OCI-LY7 (cell line): ENCODE measurements at regions not wholly inside any gene's neighbourhood (a gene's known extent, or its start where the extent isn't known, plus 50 kb on each side); places are given as distances from the start of the nearest gene placed in this dataset.

ENCODE experiments used
- BruUV-seq: library from RNA; stranded (reverse); fragments of 400-500 nt; replicated peaks from 2 replicates; lab custom pipeline; 2021; lab: Mats Ljungman, UMichigan
- CTCF ChIA-PET: fragments of 300-600 bp; sonication (Branson Sonifier 250); formaldehyde crosslinking; loops from one replicate; lab custom pipeline; 2022; ENCODE audit warnings: antibody characterized with exemption; ENCODE audit not compliant: unreplicated experiment; lab: Charles Lee
- POLR2A ChIA-PET: fragments of 300-600 bp; sonication (Branson Sonifier 250); formaldehyde crosslinking; loops from one replicate; lab custom pipeline; 2022; ENCODE audit warnings: antibody characterized with exemption; lab: Charles Lee
- DNase-seq: peaks from one replicate; pipeline ENCODE4 v3.0.0-alpha.2; 2015; ENCODE audit warnings: low spot score
- H2AFZ ChIP-seq: fragments of 200-600 bp; sonication (generic), shearing (Covaris generic); 2 replicates; pipeline ENCODE4 v1.6.1; 2014; ENCODE audit warnings: mild to moderate bottlenecking, antibody characterized with exemption, low read length, moderate library complexity
- H3K27ac ChIP-seq: fragments of 200-600 bp; sonication (generic); 2 replicates; pipeline ENCODE4 v1.5.1; 2014; ENCODE audit warnings: mixed run types, low read depth, mild to moderate bottlenecking, moderate library complexity, low read length, inconsistent platforms; ENCODE audit not compliant: poor library complexity, severe bottlenecking
- H3K36me3 ChIP-seq: fragments of 200-600 bp; sonication (generic); 2 replicates; pipeline ENCODE4 v1.6.1; 2014; ENCODE audit warnings: mild to moderate bottlenecking, antibody characterized with exemption, low read length, moderate library complexity, mixed read lengths; ENCODE audit not compliant: insufficient read depth
- H3K4me1 ChIP-seq: fragments of 200-600 bp; sonication (generic); 2 replicates; pipeline ENCODE4 v1.5.1; 2014; ENCODE audit warnings: mild to moderate bottlenecking, low read length; ENCODE audit not compliant: insufficient read depth, poor library complexity, severe bottlenecking
- H3K4me2 ChIP-seq: fragments of 200-600 bp; sonication (generic); 2 replicates; pipeline ENCODE4 v1.6.1; 2014; ENCODE audit warnings: mild to moderate bottlenecking, low read length
- H3K4me3 ChIP-seq: fragments of 200-600 bp; sonication (generic); 2 replicates; pipeline ENCODE4 v1.5.1; 2014; ENCODE audit warnings: mild to moderate bottlenecking, low read depth, low read length; ENCODE audit not compliant: poor library complexity, severe bottlenecking
- H3K79me2 ChIP-seq: fragments of 200-600 bp; sonication (generic); 2 replicates; pipeline ENCODE4 v1.6.1; 2016; ENCODE audit warnings: low read depth, mild to moderate bottlenecking, low read length, moderate library complexity, mixed read lengths; ENCODE audit not compliant: insufficient read depth
- H3K9me2 ChIP-seq: fragments of 200-600 bp; sonication (generic); 2 replicates; pipeline ENCODE4 v1.6.1; 2016; ENCODE audit warnings: mild to moderate bottlenecking, low read length, mixed read lengths; ENCODE audit not compliant: insufficient read depth
- H3K9me3 ChIP-seq: fragments of 200-600 bp; sonication (generic); 2 replicates; pipeline ENCODE4 v1.6.1; 2014; ENCODE audit warnings: mild to moderate bottlenecking, mixed run types, low read length, mixed read lengths
- H4K20me1 ChIP-seq: fragments of 200-600 bp; sonication (generic); 2 replicates; pipeline ENCODE4 v1.6.1; 2014; ENCODE audit warnings: mild to moderate bottlenecking, antibody characterized with exemption, low read length, moderate library complexity, mixed read lengths; ENCODE audit not compliant: insufficient read depth
- EZH2phosphoT487 ChIP-seq: fragments of 200-600 bp; sonication (generic); IDR thresholded peaks from 2 replicates; pipeline ENCODE4 v1.6.1; 2018; ENCODE audit warnings: low read depth, borderline replicate concordance, mild to moderate bottlenecking, mixed run types, antibody characterized with exemption, low read length, moderate library complexity, mixed read lengths
- intact Hi-C: fragments of 100-400 bp; cut with micrococcal nuclease; formaldehyde crosslinking; loops from one replicate; pipeline ENCODE4 v1.10.0; 2022; ENCODE audit not compliant: unreplicated experiment
- TF ChIP-seq, protein P1 (sequence below): fragments of 200-600 bp; sonication (generic); conservative IDR thresholded peaks from 2 replicates; pipeline ENCODE4 v1.5.1; 2014; ENCODE audit warnings: mild to moderate bottlenecking, antibody characterized with exemption, low read length, moderate library complexity, mixed read lengths

DNA sequence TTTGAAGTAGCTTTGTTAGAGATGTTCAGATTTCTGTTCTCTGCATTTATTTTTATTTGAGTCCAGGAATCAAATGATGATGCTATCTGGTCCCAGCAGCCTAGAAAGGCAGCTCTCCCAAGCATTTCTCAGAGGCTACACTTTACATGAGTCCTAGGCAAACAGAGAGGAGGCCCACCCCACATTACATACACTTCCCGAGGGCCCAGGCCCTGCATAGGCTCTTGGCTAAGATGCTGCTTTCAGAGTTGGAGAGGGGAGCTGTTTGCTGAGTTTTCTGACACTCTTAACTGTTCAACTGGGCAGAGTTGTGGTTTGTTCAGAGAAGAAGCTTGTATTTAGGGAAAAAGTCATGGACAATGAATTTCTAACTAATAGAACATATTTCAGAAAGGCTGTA is 117.9 kb upstream of the RGMA start:
- intact Hi-C loops: no loop called here
- TF ChIP-seq EZH2phosphoT487: no peak
- TF ChIP-seq, protein P1, sequence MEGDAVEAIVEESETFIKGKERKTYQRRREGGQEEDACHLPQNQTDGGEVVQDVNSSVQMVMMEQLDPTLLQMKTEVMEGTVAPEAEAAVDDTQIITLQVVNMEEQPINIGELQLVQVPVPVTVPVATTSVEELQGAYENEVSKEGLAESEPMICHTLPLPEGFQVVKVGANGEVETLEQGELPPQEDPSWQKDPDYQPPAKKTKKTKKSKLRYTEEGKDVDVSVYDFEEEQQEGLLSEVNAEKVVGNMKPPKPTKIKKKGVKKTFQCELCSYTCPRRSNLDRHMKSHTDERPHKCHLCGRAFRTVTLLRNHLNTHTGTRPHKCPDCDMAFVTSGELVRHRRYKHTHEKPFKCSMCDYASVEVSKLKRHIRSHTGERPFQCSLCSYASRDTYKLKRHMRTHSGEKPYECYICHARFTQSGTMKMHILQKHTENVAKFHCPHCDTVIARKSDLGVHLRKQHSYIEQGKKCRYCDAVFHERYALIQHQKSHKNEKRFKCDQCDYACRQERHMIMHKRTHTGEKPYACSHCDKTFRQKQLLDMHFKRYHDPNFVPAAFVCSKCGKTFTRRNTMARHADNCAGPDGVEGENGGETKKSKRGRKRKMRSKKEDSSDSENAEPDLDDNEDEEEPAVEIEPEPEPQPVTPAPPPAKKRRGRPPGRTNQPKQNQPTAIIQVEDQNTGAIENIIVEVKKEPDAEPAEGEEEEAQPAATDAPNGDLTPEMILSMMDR: no peak
- Histone ChIP-seq H3K79me2 (no peaks in the 10 kb centered on the region), H3K9me2 (no peaks in the 10 kb centered on the region), H3K4me3 (no peak overlapping the region), H2AFZ (no peak overlapping the region), H4K20me1 (no peaks in the 10 kb centered on the region), H3K36me3 (no peaks in the 10 kb centered on the region), H3K9me3 (no peaks in the 10 kb centered on the region), H3K4me2 (no peak overlapping the region), H3K4me1 (no peaks in the 10 kb centered on the region), H3K27ac (no peak overlapping the region)
- CTCF ChIA-PET: no interaction called here
- BruUV-seq: no TSS peak
- no peak for DNase-seq
- POLR2A ChIA-PET: interaction anchor here (0.6 kb wide), 1 partner anchor 66 kb away, joined by 8 read pairs; no protein-coding TSS in a partner anchor

DNA sequence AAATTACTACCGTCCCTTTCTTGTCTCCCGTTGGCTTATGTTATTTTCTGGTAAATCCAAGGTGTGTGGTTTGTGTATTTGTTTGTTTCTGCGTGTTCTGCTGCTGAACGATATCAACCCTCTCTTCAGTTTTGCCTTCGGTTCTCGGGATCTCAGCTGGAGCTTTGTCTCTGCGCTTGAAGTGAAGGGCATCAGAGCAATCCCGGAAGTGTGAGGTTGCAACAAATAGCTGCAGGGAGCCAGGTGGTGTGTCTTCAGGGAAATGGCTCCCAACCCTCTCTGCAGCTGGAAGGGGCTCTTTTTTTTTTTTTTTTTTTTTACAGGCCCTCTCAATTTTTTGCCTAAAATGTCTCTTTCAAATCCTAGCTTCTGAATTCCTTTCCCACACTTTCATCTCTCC is 116.4 kb upstream of the RGMA start:
- no peak overlapping the region for H2AFZ ChIP-seq
- no peaks in the 10 kb centered on the region for H3K36me3 ChIP-seq
- no peaks in the 10 kb centered on the region for H3K79me2 ChIP-seq
- H3K4me1 ChIP-seq: no peaks in the 10 kb centered on the region
- H3K9me3 ChIP-seq: no peaks in the 10 kb centered on the region
- intact Hi-C loops: no loop called here
- H4K20me1 ChIP-seq: no peaks in the 10 kb centered on the region
- no peak overlapping the region for H3K4me2 ChIP-seq
- no peak for DNase-seq
- H3K27ac ChIP-seq: no peak overlapping the region
- no TSS peak for BruUV-seq
- POLR2A ChIA-PET: interaction anchor here (0.7 kb wide), 1 partner anchor 408 kb away, joined by 3 read pairs; no protein-coding TSS in a partner anchor
- no peak for TF ChIP-seq EZH2phosphoT487
- TF ChIP-seq, protein P1: no peak
- CTCF ChIA-PET: no interaction called here
- no peak overlapping the region for H3K4me3 ChIP-seq
- no peaks in the 10 kb centered on the region for H3K9me2 ChIP-seq

DNA sequence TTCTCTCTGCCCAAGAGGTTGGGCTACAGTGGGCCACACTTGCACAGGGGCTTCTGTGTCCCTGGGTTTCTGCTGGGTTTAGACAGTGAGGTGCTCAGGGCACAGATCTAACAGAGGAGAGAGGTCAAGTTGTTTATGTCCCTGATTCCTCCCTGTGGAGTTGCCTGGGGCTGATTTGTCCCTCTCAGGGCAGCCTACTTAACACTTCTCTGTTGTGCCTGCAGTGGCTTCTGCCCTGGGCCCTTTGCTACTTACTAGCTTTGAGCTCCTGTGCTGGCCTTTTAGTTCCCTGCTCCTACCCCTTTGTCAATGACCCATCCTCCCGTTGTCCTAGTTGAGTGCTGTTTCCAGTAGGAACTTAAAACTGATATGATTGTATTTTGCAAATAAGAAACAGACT is 114.0 kb upstream of the RGMA start:
- H4K20me1 ChIP-seq: no peaks in the 10 kb centered on the region
- BruUV-seq: no TSS peak
- no peaks in the 10 kb centered on the region for H3K9me2 ChIP-seq
- H3K79me2 ChIP-seq: no peaks in the 10 kb centered on the region
- H3K4me3 ChIP-seq: no peak overlapping the region
- no peak for TF ChIP-seq EZH2phosphoT487
- TF ChIP-seq, protein P1: no peak
- POLR2A ChIA-PET: no interaction called here
- CTCF ChIA-PET: no interaction called here
- intact Hi-C loops: no loop called here
- no peak for DNase-seq
- H2AFZ ChIP-seq: no peak overlapping the region
- H3K36me3 ChIP-seq: no peaks in the 10 kb centered on the region
- H3K27ac ChIP-seq: no peak overlapping the region
- no peak overlapping the region for H3K4me2 ChIP-seq
- no peaks in the 10 kb centered on the region for H3K9me3 ChIP-seq
- no peaks in the 10 kb centered on the region for H3K4me1 ChIP-seq
